C4-2B (cell line): ENCODE measurements at regions not wholly inside any gene's neighbourhood (a gene's known extent, or its start where the extent isn't known, plus 50 kb on each side); places are given as distances from the start of the nearest gene placed in this dataset.

Experiments
- CTCF ChIP-seq: fragments of 450-650 bp; conservative IDR thresholded peaks from 2 replicates; pipeline ENCODE4 v1.5.1; 2017; ENCODE audit warnings: mild to moderate bottlenecking
- ZFX ChIP-seq: fragments of 450-650 bp; IDR thresholded peaks from 2 replicates; pipeline ENCODE4 v1.6.1; 2017

DNA sequence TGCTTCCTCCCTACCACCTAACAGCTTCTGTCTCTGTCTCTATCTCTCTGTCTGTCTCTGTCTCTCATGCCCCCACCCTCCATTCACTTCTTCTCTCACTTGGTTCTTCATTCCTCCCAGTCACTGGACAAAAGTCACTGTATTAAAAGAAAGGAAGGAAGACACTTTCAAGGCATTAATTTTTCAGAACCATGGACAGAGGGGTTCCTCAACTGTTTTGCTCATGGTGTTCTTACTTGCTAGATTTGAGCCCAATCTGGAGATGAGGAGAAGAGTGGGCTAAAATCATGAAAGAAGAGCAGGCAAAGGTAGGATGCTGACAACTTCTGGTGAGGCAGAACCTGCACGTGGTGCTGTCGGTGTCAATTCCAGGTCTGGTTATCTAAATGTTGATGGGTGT, 116.7 kb upstream of the LARGE1 start:
- TF ChIP-seq CTCF (no peak), ZFX (no peak)
